ENCODE measurements at regions not wholly inside any gene's neighbourhood (a gene's known extent, or its start where the extent isn't known, plus 50 kb on each side); places are given as distances from the start of the nearest gene placed in this dataset.

DNA sequence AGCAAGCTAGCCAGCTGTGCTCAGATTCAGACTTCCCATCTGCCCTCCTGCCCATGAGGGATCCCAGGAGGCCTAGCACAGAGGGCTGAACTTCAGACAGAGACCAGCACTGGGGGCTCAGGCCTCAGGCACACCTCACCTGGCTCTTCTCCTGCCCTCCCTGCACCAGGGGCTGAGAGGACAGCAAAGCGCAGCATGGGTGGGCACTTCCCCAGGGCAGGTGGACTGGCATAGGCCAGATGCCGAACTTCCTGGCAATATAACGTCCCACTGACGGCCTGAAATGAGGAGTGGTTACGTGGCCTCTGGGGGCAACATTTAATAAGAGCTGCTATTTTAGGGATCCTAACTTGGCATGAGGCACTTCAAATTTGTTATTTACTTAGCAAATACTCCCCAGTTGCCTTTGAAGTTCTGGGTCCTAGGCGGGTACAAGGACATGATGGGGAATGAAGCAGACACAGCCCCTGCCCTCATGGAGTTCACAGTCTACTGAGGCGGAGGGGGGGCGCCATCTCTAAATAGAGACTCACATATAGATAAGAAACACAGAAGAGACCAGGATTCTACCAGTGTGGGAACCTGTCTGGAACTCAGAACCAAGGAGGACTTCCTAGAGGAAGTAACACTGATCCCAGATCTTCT, 101.8 kb upstream of the ZMIZ1 start:
- Histone ChIP-seq H3K4me2 (ENCODE audit: low read length) (no peak overlapping the region), H3K4me3 (ENCODE audit: low read depth, low read length, poor library complexity, severe bottlenecking) (no peak overlapping the region), H3K9me3 (ENCODE audit: low read length) (no peaks in the 10 kb centered on the region), H3K79me2 (ENCODE audit: insufficient read depth, low read depth, low read length) (no peaks in the 10 kb centered on the region), H3K27ac (ENCODE audit: low read depth, low read length, poor library complexity, severe bottlenecking) (no peak overlapping the region), H3K4me1 (ENCODE audit: insufficient read depth, low read length, poor library complexity, severe bottlenecking) (no peaks in the 10 kb centered on the region), H3K36me3 (ENCODE audit: insufficient read depth, low read length) (no peaks in the 10 kb centered on the region), H4K20me1 (ENCODE audit: insufficient read depth, low read length) (no peaks in the 10 kb centered on the region), H2AFZ (ENCODE audit: low read length) (no peak overlapping the region), H3K9me2 (ENCODE audit: insufficient read depth, low read length) (no peaks in the 10 kb centered on the region)
- ChIA-PET CTCF (ENCODE audit: unreplicated experiment) (no interaction called here), POLR2A (interaction anchor here (0.7 kb wide), 1 partner anchor 198 kb away, joined by 3 read pairs; no protein-coding TSS in a partner anchor)
- no peak for DNase-seq (ENCODE audit: low spot score)
- intact Hi-C loops (cut with micrococcal nuclease; ENCODE audit: unreplicated experiment), result no loop called here
- BruUV-seq (replicated peaks), result no TSS peak
- TF ChIP-seq EZH2phosphoT487 (IDR thresholded peaks at IDR 0.05; ENCODE audit: borderline replicate concordance, low read depth, low read length), result no peak
- TF ChIP-seq, protein P1, sequence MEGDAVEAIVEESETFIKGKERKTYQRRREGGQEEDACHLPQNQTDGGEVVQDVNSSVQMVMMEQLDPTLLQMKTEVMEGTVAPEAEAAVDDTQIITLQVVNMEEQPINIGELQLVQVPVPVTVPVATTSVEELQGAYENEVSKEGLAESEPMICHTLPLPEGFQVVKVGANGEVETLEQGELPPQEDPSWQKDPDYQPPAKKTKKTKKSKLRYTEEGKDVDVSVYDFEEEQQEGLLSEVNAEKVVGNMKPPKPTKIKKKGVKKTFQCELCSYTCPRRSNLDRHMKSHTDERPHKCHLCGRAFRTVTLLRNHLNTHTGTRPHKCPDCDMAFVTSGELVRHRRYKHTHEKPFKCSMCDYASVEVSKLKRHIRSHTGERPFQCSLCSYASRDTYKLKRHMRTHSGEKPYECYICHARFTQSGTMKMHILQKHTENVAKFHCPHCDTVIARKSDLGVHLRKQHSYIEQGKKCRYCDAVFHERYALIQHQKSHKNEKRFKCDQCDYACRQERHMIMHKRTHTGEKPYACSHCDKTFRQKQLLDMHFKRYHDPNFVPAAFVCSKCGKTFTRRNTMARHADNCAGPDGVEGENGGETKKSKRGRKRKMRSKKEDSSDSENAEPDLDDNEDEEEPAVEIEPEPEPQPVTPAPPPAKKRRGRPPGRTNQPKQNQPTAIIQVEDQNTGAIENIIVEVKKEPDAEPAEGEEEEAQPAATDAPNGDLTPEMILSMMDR (conservative IDR thresholded peaks at IDR 0.05; ENCODE audit: low read length), result no peak

DNA sequence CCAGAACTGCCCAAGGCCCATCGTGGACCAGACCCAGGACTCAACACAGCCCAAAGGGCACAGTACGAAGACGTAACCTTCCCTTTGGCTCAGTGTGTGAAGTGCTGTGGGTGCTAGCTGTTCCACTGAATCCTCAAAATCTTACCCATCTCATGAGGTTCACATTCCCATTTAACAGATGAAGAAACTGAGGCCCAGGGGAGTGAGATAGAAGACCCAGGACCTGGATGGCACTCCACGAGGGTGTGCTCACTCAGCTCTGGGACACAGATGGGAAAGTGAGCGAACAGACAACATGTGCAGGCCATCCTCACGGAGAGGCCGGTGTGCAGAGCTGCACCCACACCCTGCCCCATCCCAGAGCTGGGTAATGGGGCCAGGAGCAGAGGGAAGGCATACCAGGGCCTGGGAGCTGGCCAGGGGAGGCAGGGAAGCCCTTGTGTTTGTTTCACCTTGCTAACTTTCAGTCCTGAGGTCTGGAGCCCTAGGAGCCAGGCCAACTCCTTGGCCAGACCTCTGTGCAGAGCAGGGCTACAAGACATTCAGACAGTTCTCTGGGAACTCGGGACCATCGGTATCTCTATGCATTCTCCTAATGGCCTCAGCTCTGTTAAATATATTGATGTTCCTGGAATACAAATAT, 100.3 kb upstream of the ZMIZ1 start:
- BruUV-seq (replicated peaks), result no TSS peak
- no peaks in the 10 kb centered on the region for H3K9me2 ChIP-seq (ENCODE audit: insufficient read depth, low read length)

More for the DNA sequence above, 100.3 kb upstream of the ZMIZ1 start:
- no peaks in the 10 kb centered on the region for H4K20me1 ChIP-seq (ENCODE audit: insufficient read depth, low read length)
- no peaks in the 10 kb centered on the region for H3K79me2 ChIP-seq (ENCODE audit: insufficient read depth, low read depth, low read length)
- H3K4me1 ChIP-seq (ENCODE audit: insufficient read depth, low read length, poor library complexity, severe bottlenecking), result peaks cover 8% of the 10 kb centered on the region
- no peak overlapping the region for H3K27ac ChIP-seq (ENCODE audit: low read depth, low read length, poor library complexity, severe bottlenecking)
- CTCF ChIA-PET (ENCODE audit: unreplicated experiment), result no interaction called here
- no peaks in the 10 kb centered on the region for H3K36me3 ChIP-seq (ENCODE audit: insufficient read depth, low read length)
- H3K9me3 ChIP-seq (ENCODE audit: low read length), result no peaks in the 10 kb centered on the region
- H2AFZ ChIP-seq (ENCODE audit: low read length), result no peak overlapping the region
- no peak for DNase-seq (ENCODE audit: low spot score)
- TF ChIP-seq, protein P1 (conservative IDR thresholded peaks at IDR 0.05; ENCODE audit: low read length), result no peak
- TF ChIP-seq EZH2phosphoT487 (IDR thresholded peaks at IDR 0.05; ENCODE audit: borderline replicate concordance, low read depth, low read length), result no peak
- H3K4me3 ChIP-seq (ENCODE audit: low read depth, low read length, poor library complexity, severe bottlenecking), result no peak overlapping the region
- H3K4me2 ChIP-seq (ENCODE audit: low read length), result no peak overlapping the region
- intact Hi-C loops (cut with micrococcal nuclease; ENCODE audit: unreplicated experiment), result no loop called here
- POLR2A ChIA-PET, result no interaction called here

Data from OCI-LY7 (cell line).